ENCODE measurements at regions not wholly inside any gene's neighbourhood (a gene's known extent, or its start where the extent isn't known, plus 50 kb on each side); places are given as distances from the start of the nearest gene placed in this dataset.

DNA sequence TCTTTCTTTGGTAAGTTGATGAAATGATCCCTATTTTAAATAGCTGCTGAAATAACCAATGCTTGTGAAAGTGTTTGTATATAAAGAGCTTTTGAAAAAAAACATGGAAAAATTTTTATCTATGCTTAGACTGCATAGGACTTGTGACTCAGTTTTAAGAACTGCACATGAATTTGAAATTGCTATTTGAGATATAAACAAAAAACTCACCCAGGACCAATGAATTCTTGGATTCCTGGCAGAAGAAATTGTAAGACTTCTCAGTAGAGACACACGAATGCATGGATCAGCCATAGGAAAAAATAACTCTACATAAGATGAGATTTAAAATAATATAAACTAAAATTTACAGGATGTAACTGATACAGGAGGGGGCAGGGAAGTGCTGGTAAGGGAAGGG, 278.8 kb upstream of the SORCS1 start:
- no peak for DNase-seq (ENCODE audit: low spot score)

DNA sequence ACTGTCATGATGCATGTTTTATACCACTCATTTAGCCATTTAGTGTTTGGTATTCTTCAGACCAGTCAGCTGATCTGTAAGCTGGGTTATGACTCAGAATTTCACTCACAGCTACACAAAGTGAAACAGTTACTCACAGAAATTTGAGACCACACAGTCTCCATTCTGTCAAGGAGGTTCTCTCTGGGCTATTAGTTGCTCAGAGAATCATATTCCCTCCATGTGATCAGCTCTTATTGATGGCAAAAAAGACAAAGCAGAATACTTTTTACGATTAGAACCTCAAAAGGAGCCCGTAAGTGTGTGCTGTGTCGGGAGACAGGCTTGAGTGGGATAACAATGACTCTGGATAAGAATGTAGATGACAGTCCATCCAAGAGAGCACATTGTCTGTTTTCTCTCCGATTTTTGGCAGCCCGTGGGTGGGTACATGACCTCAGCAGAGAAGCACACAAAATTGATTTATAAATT, 277.6 kb upstream of the SORCS1 start:
- DNase-seq (ENCODE audit: low spot score), result peak; percentile 75

- no peak for DNase-seq (ENCODE audit: low spot score)
These were observed 276.2 kb upstream of the SORCS1 start for GRCh38 chr10:107440741-107441140.

GRCh38 chr10:107437921-107438320, 273.4 kb upstream of the SORCS1 start:
- no peak for DNase-seq (ENCODE audit: low spot score)

DNA sequence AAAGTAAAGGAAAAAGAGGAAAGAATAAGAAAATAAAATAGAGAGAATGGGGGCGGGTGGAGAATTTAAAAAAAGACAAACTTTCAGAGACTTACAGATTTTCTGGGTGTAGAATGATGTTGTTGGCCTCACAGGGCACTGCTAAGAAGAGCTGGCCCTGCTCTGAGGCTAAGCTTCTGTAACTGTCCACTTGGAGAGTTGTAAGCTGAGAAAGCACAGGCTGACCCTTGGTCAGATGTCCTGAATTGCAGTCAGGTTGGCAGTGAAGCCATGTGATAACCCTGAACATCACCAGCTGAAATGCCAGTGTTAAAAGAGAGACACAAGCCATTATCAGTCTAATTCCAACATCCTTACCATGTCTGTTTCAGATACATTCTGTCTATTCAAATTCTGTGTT, 272.1 kb upstream of the SORCS1 start:
- no peak for DNase-seq (ENCODE audit: low spot score)

- no peak for DNase-seq (ENCODE audit: low spot score)
These were observed 270.3 kb upstream of the SORCS1 start for GRCh38 chr10:107434854-107435253.

DNA sequence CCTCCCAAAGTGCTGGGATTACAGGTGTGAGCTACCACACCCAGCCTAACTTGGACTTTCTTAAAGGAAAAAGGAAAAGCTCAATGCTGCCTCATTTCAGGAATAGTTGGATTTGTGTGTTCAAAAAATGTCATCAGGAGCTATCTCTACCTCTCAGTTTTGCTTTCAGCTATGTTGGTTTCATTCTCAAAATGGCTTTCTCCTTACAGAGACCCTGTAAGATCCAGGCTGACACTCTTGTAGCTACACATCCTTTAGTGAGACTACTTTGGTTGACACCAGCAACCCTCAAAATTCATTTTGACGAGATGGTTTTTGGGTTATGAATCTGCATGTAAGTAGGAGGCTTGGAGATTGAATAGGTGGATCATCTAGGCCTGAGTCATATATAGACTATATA, 269.7 kb upstream of the SORCS1 start:
- no peak for DNase-seq (ENCODE audit: low spot score)

DNA sequence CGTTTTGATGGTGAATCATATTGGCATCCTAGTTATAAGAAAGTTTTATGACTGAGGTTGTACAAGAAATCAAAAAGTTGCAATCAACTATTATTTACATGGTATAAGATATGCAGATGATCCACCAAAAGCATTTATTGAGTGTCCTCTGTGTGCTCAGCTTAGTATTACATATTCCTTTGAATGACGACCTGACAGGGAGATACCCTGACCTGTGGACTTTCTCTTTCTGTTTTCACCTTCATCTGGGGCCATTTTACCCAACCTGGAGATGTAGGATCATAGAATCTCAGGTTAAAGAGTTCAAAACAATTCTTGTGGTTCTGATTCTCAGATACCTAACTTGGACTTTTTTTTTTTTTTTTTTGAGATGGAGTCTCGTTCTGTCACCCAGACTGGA, 269.1 kb upstream of the SORCS1 start:
- no peak for DNase-seq (ENCODE audit: low spot score)

DNA sequence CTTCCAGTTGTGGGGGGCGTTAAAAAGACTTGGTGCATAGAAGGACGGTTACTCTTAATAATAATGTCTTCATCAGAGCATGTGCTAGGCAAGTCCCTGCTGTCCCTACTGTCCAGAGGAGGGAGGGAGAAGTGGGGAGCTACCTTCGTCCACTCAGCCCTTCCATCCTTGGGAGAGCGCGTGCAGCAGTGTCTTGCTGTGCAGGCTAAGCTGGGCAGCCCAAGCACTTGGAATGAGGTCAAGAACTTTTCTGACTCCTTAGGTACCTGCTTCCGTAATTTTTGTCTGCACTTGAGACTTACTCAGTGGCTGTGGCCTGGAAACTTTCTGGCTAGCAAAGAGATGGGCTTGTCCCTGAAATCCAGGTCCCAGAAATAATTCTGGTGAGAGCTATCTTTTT, 265.9 kb upstream of the SORCS1 start:
- no peak for DNase-seq (ENCODE audit: low spot score)

DNA sequence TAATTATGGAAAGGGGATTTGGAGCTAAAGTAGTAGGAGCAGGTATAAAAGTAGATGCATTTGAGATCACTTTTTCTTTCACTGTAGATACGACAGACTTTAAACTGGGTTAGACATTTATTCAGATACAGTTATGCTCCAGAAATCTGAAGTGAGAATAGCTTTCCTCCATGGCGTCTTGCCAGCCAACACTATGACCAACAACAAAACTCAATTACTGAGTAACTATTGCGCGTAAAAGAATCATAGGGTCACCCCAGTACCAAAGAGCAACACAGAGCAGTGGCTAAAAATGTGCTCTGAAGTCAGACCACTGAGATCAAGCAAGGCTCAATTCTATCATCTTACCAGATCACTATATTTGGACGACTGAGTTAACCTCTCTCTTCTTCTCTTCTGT, 262.5 kb upstream of the SORCS1 start:
- peak; percentile 72 for DNase-seq (ENCODE audit: low spot score)

GRCh38 chr10:107425931-107426553, 261.5 kb upstream of the SORCS1 start:
- peak; percentile 53 for DNase-seq (ENCODE audit: low spot score)

DNA sequence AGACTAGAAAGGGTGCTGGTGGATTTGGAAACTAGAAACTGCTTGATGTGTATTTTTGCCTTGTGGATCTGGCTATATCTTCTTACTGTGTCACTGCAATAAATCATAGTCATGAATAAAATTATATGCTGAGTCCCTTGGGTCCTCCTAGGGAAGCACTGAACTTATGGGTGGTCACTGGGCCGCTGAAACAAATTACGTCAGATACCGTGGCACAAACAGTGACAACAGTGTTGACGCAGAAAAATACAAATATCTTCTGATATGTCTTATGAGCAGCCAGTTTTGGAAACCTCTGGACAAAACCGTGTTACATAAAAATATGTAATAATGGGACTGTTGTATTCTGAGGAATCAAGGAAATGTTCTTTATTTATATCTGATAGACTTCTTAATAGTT, 260.1 kb upstream of the SORCS1 start:
- no peak for DNase-seq (ENCODE audit: low spot score)

GRCh38 chr10:107423903-107424302, 259.4 kb upstream of the SORCS1 start:
- DNase-seq (ENCODE audit: low spot score), result peak; percentile 85

DNA sequence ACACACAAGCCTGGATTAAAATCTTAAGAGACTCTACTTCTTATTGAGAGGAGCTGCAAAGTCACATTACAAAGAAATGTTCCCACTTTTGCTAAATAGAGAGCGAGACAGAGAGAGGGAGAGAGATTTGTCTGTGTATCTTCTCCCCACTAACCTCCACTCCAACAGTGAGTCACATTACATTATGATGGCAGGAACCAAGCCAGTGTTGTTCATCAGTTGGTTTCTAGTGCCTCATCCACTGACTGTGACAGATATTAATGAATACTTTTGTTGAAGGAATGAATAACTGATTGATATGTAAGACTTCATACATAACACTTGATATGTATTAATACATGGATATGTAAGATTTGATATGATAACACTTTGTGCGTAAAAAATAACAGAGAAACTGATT, 258.2 kb upstream of the SORCS1 start:
- peak; percentile 65 for DNase-seq (ENCODE audit: low spot score)

DNA sequence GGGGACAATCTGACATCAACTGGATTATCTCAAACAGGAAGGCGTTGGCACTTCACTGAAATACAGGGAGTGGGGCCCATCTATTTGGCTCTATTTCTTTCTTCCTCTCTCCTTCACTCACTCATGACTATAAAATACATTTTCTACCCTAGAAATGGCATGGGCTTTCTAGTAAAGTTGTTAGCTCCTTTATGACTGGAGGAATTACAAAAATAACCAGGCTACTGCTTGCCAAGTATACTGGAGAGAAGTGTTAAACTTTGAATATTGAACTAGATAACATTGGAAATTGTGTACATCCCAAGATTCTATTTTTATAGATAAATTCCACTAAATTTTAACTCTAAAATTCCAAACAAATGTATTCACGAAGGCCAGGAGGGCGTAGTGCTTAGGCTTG, 255.7 kb upstream of the SORCS1 start:
- DNase-seq (ENCODE audit: low spot score), result no peak

DNA sequence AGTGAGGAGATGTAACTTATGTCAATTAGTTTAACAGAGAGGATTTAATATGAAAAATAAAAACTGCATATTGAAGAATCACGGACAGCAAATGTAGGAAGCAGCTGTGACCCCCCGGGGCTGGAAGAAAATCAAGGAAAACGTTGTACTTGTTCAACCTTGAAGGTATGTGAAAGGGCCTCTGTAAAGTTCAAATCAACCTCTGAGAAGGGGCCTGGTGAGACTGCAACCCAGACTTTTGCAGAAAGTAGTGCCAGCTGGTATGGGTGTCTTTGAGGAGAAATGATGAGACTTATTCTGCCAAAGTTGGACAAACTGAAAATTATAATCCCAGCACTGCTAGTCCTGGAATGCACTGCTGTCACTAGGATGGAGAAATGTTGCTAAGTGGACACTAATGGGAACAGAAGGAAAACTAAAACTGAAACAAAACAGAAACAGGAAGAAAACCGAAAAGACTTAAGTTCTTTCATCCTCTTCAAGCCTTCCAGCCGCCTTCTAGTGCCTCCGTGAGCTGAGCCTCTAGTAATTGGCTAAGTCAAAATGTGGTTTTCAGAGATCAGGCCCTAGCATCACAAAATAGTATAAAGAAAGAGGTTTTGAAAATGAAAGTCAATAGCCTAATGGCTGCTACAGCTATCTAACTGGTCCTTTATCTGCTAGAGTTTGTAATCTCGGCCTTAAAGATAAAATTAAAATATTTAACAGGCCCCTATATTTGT, 253.7 kb upstream of the SORCS1 start:
- DNase-seq (ENCODE audit: low spot score), result peak; percentile 23

GRCh38 chr10:107417446-107417845, 252.9 kb upstream of the SORCS1 start:
- no peak for DNase-seq (ENCODE audit: low spot score)

DNA sequence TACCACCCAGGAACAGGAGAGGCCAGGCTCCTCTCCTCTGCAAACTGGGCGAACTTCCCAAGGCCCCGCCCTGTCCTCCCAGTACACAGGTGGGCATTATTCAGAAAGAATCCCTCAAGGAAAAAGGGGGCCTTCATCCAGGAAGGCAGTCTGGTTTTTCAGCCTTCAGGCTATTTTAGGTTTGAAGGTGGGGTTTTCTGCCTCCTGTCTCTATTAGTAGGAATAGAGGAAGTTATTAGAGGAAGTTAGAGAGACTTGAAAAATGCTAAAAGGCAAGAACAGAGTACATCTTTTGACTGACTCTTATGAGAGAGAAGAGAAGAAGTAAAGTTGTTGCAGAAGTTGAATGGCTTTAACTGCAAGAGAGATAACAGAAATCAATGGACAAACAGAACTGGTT, 250.9 kb upstream of the SORCS1 start:
- no peak for DNase-seq (ENCODE audit: low spot score)

- no peak for DNase-seq (ENCODE audit: low spot score)
These were observed 249.5 kb upstream of the SORCS1 start for GRCh38 chr10:107413971-107414370.

GRCh38 chr10:107409522-107409921, 245.0 kb upstream of the SORCS1 start:
- peak; percentile 43 for DNase-seq (ENCODE audit: low spot score)

- no peak for DNase-seq (ENCODE audit: low spot score)
These were observed 233.6 kb upstream of the SORCS1 start for GRCh38 chr10:107398115-107398514.

DNA sequence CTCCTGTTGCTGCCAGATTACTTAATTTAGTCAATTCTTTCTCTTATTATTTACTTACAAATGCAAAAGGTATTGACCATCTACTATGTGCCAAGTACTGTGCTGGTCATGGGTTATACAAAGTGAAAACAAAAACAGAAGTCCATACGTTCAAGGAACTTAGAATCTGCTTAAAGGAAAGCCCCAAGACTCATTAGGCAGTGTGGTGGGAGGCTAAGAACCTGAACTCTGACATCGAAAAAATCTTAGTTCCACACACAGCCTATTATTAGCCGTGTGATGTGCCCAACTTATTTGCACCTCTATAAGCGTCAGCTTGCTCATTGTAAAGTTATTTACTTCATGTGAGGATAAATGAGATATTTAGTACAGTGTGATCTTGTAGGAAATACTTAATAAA, 227.4 kb upstream of the SORCS1 start:
- DNase-seq (ENCODE audit: low spot score), result no peak

GRCh38 chr10:107390563-107390962, 226.1 kb upstream of the SORCS1 start:
- DNase-seq (ENCODE audit: low spot score), result no peak

- no peak for DNase-seq (ENCODE audit: low spot score)
These were observed 218.9 kb upstream of the SORCS1 start for GRCh38 chr10:107383357-107383756.

Measured in kidney tubule cell (primary cell).